GM23338 (cell line): ENCODE measurements at regions not wholly inside any gene's neighbourhood (a gene's known extent, or its start where the extent isn't known, plus 50 kb on each side); places are given as distances from the start of the nearest gene placed in this dataset.

Source experiments
- ATAC-seq: fragments of 200-7000 bp; cut with Tn5 transposase; 3 replicates; pipeline ENCODE4 v1.9.1; 2020
- DNase-seq: peaks from one replicate; pipeline ENCODE4 v3.0.0-alpha.2; 2015; ENCODE audit warnings: low spot score
- H2AFZ ChIP-seq: fragments of 200-600 bp; sonication (generic); 2 replicates; pipeline ENCODE4 v1.8.0; 2016; ENCODE audit warnings: antibody characterized with exemption, mild to moderate bottlenecking, moderate library complexity
- H3F3A ChIP-seq: fragments of 200-600 bp; sonication (generic); replicated peaks from 2 replicates; pipeline ENCODE4 v1.8.0; 2017; ENCODE audit warnings: antibody characterized with exemption, mixed run types, low read depth
- H3K27ac ChIP-seq: fragments of 200-600 bp; sonication (generic); 2 replicates; pipeline ENCODE4 v1.6.1; 2016; ENCODE audit warnings: low read depth
- H3K27me3 ChIP-seq: fragments of 200-600 bp; sonication (generic); 2 replicates; pipeline ENCODE4 v1.8.0; 2016; ENCODE audit warnings: mild to moderate bottlenecking, mixed run types, moderate library complexity; ENCODE audit not compliant: insufficient read depth
- H3K36me3 ChIP-seq: fragments of 200-600 bp; sonication (generic); 2 replicates; pipeline ENCODE4 v1.8.0; 2016; ENCODE audit warnings: mild to moderate bottlenecking; ENCODE audit not compliant: insufficient read depth
- H3K4me1 ChIP-seq: fragments of 200-600 bp; sonication (generic); 2 replicates; pipeline ENCODE4 v1.8.0; 2016; ENCODE audit warnings: mild to moderate bottlenecking, moderate library complexity; ENCODE audit not compliant: insufficient read depth
- H3K4me2 ChIP-seq: fragments of 200-600 bp; sonication (generic); 2 replicates; pipeline ENCODE4 v1.7.1; 2017; ENCODE audit warnings: mixed run types
- H3K4me3 ChIP-seq: fragments of 200-600 bp; sonication (generic); 2 replicates; pipeline ENCODE4 v1.6.1; 2016; ENCODE audit warnings: mixed run types
- H3K79me2 ChIP-seq: fragments of 200-600 bp; sonication (generic); replicated peaks from 2 replicates; pipeline ENCODE4 v1.8.0; 2017; ENCODE audit warnings: mild to moderate bottlenecking; ENCODE audit not compliant: insufficient read depth
- H3K9me2 ChIP-seq: fragments of 200-600 bp; sonication (generic); 2 replicates; pipeline ENCODE4 v1.8.0; 2017; ENCODE audit not compliant: insufficient read depth
- H4K20me1 ChIP-seq: fragments of 200-600 bp; sonication (generic); replicated peaks from 2 replicates; pipeline ENCODE4 v1.8.0; 2017; ENCODE audit warnings: mild to moderate bottlenecking; ENCODE audit not compliant: insufficient read depth
- H3K27ac Mint-ChIP-seq: 2 replicates; pipeline ENCODE4 v1.8.0; 2020; ENCODE audit warnings: inconsistent platforms, mild to moderate bottlenecking, moderate library complexity, mixed read lengths
- H3K27me3 Mint-ChIP-seq: 3 replicates; pipeline ENCODE4 v1.8.0; 2022; ENCODE audit warnings: low read depth, mild to moderate bottlenecking, moderate library complexity, mixed read lengths, inconsistent platforms; ENCODE audit not compliant: insufficient read depth, poor library complexity
- H3K36me3 Mint-ChIP-seq: 3 replicates; pipeline ENCODE4 v1.8.0; 2021; ENCODE audit warnings: low read depth, mild to moderate bottlenecking, inconsistent platforms, moderate library complexity, mixed read lengths
- H3K4me1 Mint-ChIP-seq: 3 replicates; pipeline ENCODE4 v1.8.0; 2020; ENCODE audit warnings: mild to moderate bottlenecking, inconsistent platforms, mixed read lengths
- H3K4me3 Mint-ChIP-seq: 3 replicates; pipeline ENCODE4 v1.8.0; 2021; ENCODE audit warnings: moderate library complexity, mild to moderate bottlenecking, inconsistent platforms, mixed read lengths
- H3K9me3 Mint-ChIP-seq: 3 replicates; pipeline ENCODE4 v1.8.0; 2020; ENCODE audit warnings: moderate library complexity, mild to moderate bottlenecking, inconsistent platforms, mixed read lengths
- EZH2 ChIP-seq: fragments of 200-600 bp; sonication (generic); IDR thresholded peaks from one replicate; pipeline ENCODE4 v1.8.0; 2017; ENCODE audit warnings: antibody characterized with exemption, mild to moderate bottlenecking, low read depth; ENCODE audit not compliant: unreplicated experiment
- POLR2AphosphoS5 ChIP-seq: IDR thresholded peaks from 2 replicates; pipeline ENCODE4 v1.6.1; 2016; ENCODE audit warnings: antibody characterized with exemption, low read depth
- TF ChIP-seq, protein P1 (sequence below), 2 experiments: fragments of 200-600 bp in 1 of 2; sonication (generic) in 1 of 2; conservative IDR thresholded peaks; 2 replicates each; pipeline versions ENCODE4 v1.5.1 to v1.6.1; 2016 to 2017; ENCODE audit warnings: antibody characterized with exemption in 2 of 2, low read depth in 2 of 2, mild to moderate bottlenecking in 2 of 2, moderate library complexity in 1 of 2
- TF ChIP-seq, protein P2 (sequence below): IDR thresholded peaks from 2 replicates; pipeline ENCODE4 v1.6.1; 2016; ENCODE audit warnings: antibody characterized with exemption
- TF ChIP-seq, protein P3 (sequence below): IDR thresholded peaks from one replicate; pipeline ENCODE4 v1.6.1; 2018; ENCODE audit warnings: antibody characterized with exemption; ENCODE audit not compliant: unreplicated experiment

DNA sequence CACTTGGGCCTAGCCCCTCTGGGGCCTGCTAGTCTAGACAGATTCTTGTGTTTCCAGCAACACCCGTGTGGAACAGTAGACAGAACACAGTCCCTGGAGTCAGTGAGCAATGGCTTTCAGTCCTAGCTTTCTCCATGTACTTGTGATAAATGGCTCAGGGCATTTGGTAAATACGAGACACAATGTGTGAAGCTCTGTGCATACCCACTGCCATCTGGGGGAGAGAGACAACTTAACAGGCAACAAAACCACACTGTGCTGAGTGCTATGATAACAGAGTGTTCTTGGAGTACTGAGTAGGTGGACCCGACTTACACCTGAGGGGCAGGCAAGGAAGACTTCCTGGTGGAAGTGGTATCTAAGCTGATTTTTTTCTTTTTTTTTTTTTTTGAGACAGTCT lies 86.3 kb upstream of the TBX3 start:
- no peak overlapping the region for H3K4me2 ChIP-seq
- peaks cover 6% of the 10 kb centered on the region for H3K27me3 Mint-ChIP-seq
- H3K4me1 Mint-ChIP-seq = no peaks in the 10 kb centered on the region
- no peak overlapping the region for H3K27ac ChIP-seq
- no peak overlapping the region for H3K4me3 ChIP-seq
- H3K4me3 Mint-ChIP-seq = no peak overlapping the region
- H2AFZ ChIP-seq = no peak overlapping the region
- H3K27ac Mint-ChIP-seq = no peak overlapping the region
- H3K4me1 ChIP-seq = no peaks in the 10 kb centered on the region
- no peak for DNase-seq
- H3K36me3 ChIP-seq = no peaks in the 10 kb centered on the region
- no peaks in the 10 kb centered on the region for H3F3A ChIP-seq
- TF ChIP-seq, protein P1, sequence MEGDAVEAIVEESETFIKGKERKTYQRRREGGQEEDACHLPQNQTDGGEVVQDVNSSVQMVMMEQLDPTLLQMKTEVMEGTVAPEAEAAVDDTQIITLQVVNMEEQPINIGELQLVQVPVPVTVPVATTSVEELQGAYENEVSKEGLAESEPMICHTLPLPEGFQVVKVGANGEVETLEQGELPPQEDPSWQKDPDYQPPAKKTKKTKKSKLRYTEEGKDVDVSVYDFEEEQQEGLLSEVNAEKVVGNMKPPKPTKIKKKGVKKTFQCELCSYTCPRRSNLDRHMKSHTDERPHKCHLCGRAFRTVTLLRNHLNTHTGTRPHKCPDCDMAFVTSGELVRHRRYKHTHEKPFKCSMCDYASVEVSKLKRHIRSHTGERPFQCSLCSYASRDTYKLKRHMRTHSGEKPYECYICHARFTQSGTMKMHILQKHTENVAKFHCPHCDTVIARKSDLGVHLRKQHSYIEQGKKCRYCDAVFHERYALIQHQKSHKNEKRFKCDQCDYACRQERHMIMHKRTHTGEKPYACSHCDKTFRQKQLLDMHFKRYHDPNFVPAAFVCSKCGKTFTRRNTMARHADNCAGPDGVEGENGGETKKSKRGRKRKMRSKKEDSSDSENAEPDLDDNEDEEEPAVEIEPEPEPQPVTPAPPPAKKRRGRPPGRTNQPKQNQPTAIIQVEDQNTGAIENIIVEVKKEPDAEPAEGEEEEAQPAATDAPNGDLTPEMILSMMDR (conservative IDR thresholded peaks at IDR 0.05; ENCODE audit: low read depth in 2 of 2) = peak in 1 of 2 experiments; percentile 28; a peak in 2 of 4 replicates
- no peak for TF ChIP-seq EZH2
- H3K36me3 Mint-ChIP-seq = no peaks in the 10 kb centered on the region
- no peak for ATAC-seq
- H3K9me3 Mint-ChIP-seq = no peaks in the 10 kb centered on the region; the same call in 2 of the 3 replicates
- H3K27me3 ChIP-seq = no peaks in the 10 kb centered on the region
- no peaks in the 10 kb centered on the region for H4K20me1 ChIP-seq
- H3K79me2 ChIP-seq = no peaks in the 10 kb centered on the region
- no peaks in the 10 kb centered on the region for H3K9me2 ChIP-seq

DNA sequence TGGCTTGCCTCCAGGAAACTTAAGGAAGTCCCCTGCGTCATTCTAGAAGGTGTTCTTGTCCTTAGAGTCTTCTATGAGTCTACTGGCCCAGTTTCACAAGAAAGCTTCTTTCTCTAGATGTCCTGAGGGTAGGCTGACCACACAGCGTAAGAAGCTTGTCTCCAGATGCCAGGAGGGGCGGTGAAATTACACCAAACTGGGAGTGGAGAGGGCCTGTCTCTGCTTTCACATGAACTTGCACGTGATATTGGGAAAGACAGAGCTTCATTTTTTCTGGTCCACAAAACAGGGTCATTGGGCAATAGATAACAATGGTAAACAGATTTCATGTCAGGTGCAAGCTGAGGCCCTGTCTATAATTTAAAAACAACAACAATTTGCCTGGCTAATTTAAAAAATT lies 85.7 kb upstream of the TBX3 start:
- no peak overlapping the region for H3K4me2 ChIP-seq
- no peak for ATAC-seq

More for the DNA sequence above, 85.7 kb upstream of the TBX3 start:
- Histone ChIP-seq H3K4me1 (no peaks in the 10 kb centered on the region), H3K79me2 (no peaks in the 10 kb centered on the region), H3F3A (no peaks in the 10 kb centered on the region), H3K27me3 (no peaks in the 10 kb centered on the region), H3K9me2 (no peaks in the 10 kb centered on the region), H2AFZ (no peak overlapping the region), H3K4me3 (no peak overlapping the region), H3K27ac (no peak overlapping the region), H4K20me1 (no peaks in the 10 kb centered on the region), H3K36me3 (no peaks in the 10 kb centered on the region)
- Mint-ChIP-seq H3K9me3 (no peaks in the 10 kb centered on the region; the same call in 2 of the 3 replicates), H3K36me3 (no peaks in the 10 kb centered on the region), H3K4me1 (peaks cover under 1% of the 10 kb centered on the region; the same call in 1 of the 3 replicates), H3K27me3 (peaks cover 5% of the 10 kb centered on the region), H3K4me3 (no peak overlapping the region), H3K27ac (no peak overlapping the region)
- TF ChIP-seq, protein P2, sequence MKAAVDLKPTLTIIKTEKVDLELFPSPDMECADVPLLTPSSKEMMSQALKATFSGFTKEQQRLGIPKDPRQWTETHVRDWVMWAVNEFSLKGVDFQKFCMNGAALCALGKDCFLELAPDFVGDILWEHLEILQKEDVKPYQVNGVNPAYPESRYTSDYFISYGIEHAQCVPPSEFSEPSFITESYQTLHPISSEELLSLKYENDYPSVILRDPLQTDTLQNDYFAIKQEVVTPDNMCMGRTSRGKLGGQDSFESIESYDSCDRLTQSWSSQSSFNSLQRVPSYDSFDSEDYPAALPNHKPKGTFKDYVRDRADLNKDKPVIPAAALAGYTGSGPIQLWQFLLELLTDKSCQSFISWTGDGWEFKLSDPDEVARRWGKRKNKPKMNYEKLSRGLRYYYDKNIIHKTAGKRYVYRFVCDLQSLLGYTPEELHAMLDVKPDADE = no peak
- TF ChIP-seq, protein P3, sequence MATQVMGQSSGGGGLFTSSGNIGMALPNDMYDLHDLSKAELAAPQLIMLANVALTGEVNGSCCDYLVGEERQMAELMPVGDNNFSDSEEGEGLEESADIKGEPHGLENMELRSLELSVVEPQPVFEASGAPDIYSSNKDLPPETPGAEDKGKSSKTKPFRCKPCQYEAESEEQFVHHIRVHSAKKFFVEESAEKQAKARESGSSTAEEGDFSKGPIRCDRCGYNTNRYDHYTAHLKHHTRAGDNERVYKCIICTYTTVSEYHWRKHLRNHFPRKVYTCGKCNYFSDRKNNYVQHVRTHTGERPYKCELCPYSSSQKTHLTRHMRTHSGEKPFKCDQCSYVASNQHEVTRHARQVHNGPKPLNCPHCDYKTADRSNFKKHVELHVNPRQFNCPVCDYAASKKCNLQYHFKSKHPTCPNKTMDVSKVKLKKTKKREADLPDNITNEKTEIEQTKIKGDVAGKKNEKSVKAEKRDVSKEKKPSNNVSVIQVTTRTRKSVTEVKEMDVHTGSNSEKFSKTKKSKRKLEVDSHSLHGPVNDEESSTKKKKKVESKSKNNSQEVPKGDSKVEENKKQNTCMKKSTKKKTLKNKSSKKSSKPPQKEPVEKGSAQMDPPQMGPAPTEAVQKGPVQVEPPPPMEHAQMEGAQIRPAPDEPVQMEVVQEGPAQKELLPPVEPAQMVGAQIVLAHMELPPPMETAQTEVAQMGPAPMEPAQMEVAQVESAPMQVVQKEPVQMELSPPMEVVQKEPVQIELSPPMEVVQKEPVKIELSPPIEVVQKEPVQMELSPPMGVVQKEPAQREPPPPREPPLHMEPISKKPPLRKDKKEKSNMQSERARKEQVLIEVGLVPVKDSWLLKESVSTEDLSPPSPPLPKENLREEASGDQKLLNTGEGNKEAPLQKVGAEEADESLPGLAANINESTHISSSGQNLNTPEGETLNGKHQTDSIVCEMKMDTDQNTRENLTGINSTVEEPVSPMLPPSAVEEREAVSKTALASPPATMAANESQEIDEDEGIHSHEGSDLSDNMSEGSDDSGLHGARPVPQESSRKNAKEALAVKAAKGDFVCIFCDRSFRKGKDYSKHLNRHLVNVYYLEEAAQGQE = no peak
- TF ChIP-seq POLR2AphosphoS5 (no peak), EZH2 (no peak)
- DNase-seq = no peak
